Tibial nerve (tissue), 4 donors: ENCODE measurements at regions not wholly inside any gene's neighbourhood (a gene's known extent, or its start where the extent isn't known, plus 50 kb on each side); places are given as distances from the start of the nearest gene placed in this dataset.

Source experiments
- EP300 ChIP-seq, 2 donors: sonication (generic); formaldehyde crosslinking; IDR thresholded peaks; one replicate each; pipeline ENCODE4 v1.6.1; 2017; ENCODE audit warnings: antibody characterized with exemption in 2 of 2, mild to moderate bottlenecking in 1 of 2
- POLR2A ChIP-seq, 2 donors: fragments of 450-650 bp; IDR thresholded peaks; one replicate each; pipeline ENCODE4 v1.6.1; 2017; ENCODE audit warnings: antibody characterized with exemption in 2 of 2, mild to moderate bottlenecking in 2 of 2, moderate library complexity in 2 of 2
- TF ChIP-seq, protein P1 (sequence below), 5 experiments: fragments of 200-600 bp in 3 of 5; fragments of 450-650 bp in 2 of 5; sonication (generic) in 3 of 5; IDR thresholded peaks; one replicate each; pipeline ENCODE4 v1.5.1; 2016 to 2019; ENCODE audit warnings: antibody characterized with exemption in 5 of 5, mild to moderate bottlenecking in 3 of 5, moderate library complexity in 2 of 5

DNA sequence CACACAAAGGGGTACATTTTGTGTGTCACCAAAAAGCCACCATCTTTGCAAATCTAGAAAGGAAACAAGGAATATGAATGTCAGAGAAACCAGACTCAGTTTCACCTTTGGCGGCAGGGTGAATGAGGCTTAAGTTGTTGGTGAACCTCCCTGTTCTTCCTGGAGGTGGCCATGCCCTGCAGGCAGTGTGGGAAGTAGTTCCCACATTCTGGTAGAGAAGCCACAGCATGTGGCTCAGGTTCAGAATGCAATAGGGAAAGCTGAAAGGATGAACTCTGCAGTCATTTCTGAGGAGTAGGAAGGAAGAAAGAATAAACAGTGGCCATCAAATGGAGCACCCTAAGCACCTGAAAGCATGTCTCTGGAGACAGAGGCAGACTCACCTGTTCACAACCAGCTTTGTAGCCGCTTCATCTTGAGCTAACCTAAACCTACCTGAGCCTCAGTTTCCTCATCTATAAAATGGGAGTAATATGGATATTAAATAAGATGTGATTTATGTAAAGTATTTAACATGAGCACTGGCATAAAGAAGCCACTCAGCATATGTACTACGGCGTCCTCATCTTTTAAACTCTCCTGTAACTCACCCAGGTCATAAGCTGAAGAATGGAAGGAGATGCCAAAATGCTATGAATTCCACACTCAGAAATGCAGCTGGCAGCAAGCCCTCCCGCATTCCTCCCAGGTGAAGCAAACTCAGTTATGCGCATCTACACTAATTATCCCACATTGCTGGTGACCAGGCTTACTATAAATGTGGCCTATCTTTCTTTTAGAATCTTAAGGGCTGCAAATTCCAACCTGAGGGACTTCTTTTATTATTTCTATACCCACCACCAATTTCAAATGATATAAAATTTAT is 86.0 kb downstream of the ZNF608 start:
- TF ChIP-seq, protein P1, sequence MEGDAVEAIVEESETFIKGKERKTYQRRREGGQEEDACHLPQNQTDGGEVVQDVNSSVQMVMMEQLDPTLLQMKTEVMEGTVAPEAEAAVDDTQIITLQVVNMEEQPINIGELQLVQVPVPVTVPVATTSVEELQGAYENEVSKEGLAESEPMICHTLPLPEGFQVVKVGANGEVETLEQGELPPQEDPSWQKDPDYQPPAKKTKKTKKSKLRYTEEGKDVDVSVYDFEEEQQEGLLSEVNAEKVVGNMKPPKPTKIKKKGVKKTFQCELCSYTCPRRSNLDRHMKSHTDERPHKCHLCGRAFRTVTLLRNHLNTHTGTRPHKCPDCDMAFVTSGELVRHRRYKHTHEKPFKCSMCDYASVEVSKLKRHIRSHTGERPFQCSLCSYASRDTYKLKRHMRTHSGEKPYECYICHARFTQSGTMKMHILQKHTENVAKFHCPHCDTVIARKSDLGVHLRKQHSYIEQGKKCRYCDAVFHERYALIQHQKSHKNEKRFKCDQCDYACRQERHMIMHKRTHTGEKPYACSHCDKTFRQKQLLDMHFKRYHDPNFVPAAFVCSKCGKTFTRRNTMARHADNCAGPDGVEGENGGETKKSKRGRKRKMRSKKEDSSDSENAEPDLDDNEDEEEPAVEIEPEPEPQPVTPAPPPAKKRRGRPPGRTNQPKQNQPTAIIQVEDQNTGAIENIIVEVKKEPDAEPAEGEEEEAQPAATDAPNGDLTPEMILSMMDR (IDR thresholded peaks at IDR 0.05) = no peak
- TF ChIP-seq POLR2A (IDR thresholded peaks at IDR 0.05) = no peak
- TF ChIP-seq EP300 (IDR thresholded peaks at IDR 0.05) = no peak
